ENCODE measurements at regions not wholly inside any gene's neighbourhood (a gene's known extent, or its start where the extent isn't known, plus 50 kb on each side); places are given as distances from the start of the nearest gene placed in this dataset.

GRCh38 chr4:14771504-14772175 lies 230.6 kb upstream of the CPEB2 start:
- peaks cover 5% of the 10 kb centered on the region; the same call in 2 of the 3 replicates for H3K4me1 Mint-ChIP-seq
- H3K27ac Mint-ChIP-seq: no peak overlapping the region
- Histone ChIP-seq H2AFZ (no peak overlapping the region), H3K4me2 (no peak overlapping the region), H3K4me1 (ENCODE audit: insufficient read depth) (no peaks in the 10 kb centered on the region), H3K79me2 (replicated peaks; ENCODE audit: insufficient read depth) (no peaks in the 10 kb centered on the region), H3K27me3 (ENCODE audit: insufficient read depth) (no peaks in the 10 kb centered on the region), H3K27ac (ENCODE audit: low read depth) (no peak overlapping the region), H3K36me3 (ENCODE audit: insufficient read depth) (no peaks in the 10 kb centered on the region), H4K20me1 (replicated peaks; ENCODE audit: insufficient read depth) (no peaks in the 10 kb centered on the region), H3F3A (replicated peaks; ENCODE audit: low read depth) (no peaks in the 10 kb centered on the region), H3K9me2 (ENCODE audit: insufficient read depth) (peaks cover 13% of the 10 kb centered on the region; the same call in 1 of the 2 replicates), H3K4me3 (no peak overlapping the region)
- no peak for TF ChIP-seq POLR2AphosphoS5 (IDR thresholded peaks at IDR 0.05; ENCODE audit: low read depth)
- H3K4me3 Mint-ChIP-seq: no peak overlapping the region
- no peaks in the 10 kb centered on the region; the same call in 2 of the 3 replicates for H3K9me3 Mint-ChIP-seq
- peaks cover 1% of the 10 kb centered on the region for H3K27me3 Mint-ChIP-seq (ENCODE audit: insufficient read depth, low read depth, poor library complexity)
- no peaks in the 10 kb centered on the region for H3K36me3 Mint-ChIP-seq (ENCODE audit: low read depth)
- ATAC-seq (no peak), DNase-seq (ENCODE audit: low spot score) (no peak)

- Histone ChIP-seq H3K4me1 (ENCODE audit: insufficient read depth) (no peaks in the 10 kb centered on the region), H3K27ac (ENCODE audit: low read depth) (no peak overlapping the region), H4K20me1 (replicated peaks; ENCODE audit: insufficient read depth) (no peaks in the 10 kb centered on the region), H3K27me3 (ENCODE audit: insufficient read depth) (no peaks in the 10 kb centered on the region), H3K36me3 (ENCODE audit: insufficient read depth) (no peaks in the 10 kb centered on the region), H3K4me2 (no peak overlapping the region), H3F3A (replicated peaks; ENCODE audit: low read depth) (no peaks in the 10 kb centered on the region), H3K4me3 (no peak overlapping the region), H3K9me2 (ENCODE audit: insufficient read depth) (peaks cover 19% of the 10 kb centered on the region; the same call in 1 of the 2 replicates), H3K79me2 (replicated peaks; ENCODE audit: insufficient read depth) (no peaks in the 10 kb centered on the region), H2AFZ (no peak overlapping the region)
- Mint-ChIP-seq H3K9me3 (0 out of 3 replicates have a peak, but pooled peaks cover 4% of the 10 kb centered on the region), H3K4me1 (no peaks in the 10 kb centered on the region), H3K4me3 (no peak overlapping the region), H3K27me3 (ENCODE audit: insufficient read depth, low read depth, poor library complexity) (peaks cover 1% of the 10 kb centered on the region), H3K36me3 (ENCODE audit: low read depth) (no peaks in the 10 kb centered on the region), H3K27ac (no peak overlapping the region)
- DNase-seq (ENCODE audit: low spot score): no peak
- no peak for ATAC-seq
- TF ChIP-seq CTCF (conservative IDR thresholded peaks at IDR 0.05; ENCODE audit: low read depth in 2 of 2): no peak
- no peak for TF ChIP-seq CREB1 (CRISPR knock-in tag; IDR thresholded peaks at IDR 0.05; ENCODE audit: low read depth)
- TF ChIP-seq POLR2AphosphoS5 (IDR thresholded peaks at IDR 0.05; ENCODE audit: low read depth): no peak
- TF ChIP-seq ZNF462 (CRISPR knock-in tag; IDR thresholded peaks at IDR 0.05): no peak
- TF ChIP-seq EZH2 (IDR thresholded peaks at IDR 0.05; ENCODE audit: low read depth, unreplicated experiment): no peak
- TF ChIP-seq ZNF331 (CRISPR knock-in tag; IDR thresholded peaks at IDR 0.05; ENCODE audit: low read depth): no peak
- no peak for TF ChIP-seq EZH2phosphoT487 (IDR thresholded peaks at IDR 0.05; ENCODE audit: unreplicated experiment)
- no peak for TF ChIP-seq NANOG (IDR thresholded peaks at IDR 0.05; ENCODE audit: borderline replicate concordance)
- no peak for TF ChIP-seq REST (IDR thresholded peaks at IDR 0.05; ENCODE audit: unreplicated experiment)
These were observed 229.9 kb upstream of the CPEB2 start for GRCh38 chr4:14772388-14772787.

Data from GM23338 (cell line).